ENCODE measurements at regions not wholly inside any gene's neighbourhood (a gene's known extent, or its start where the extent isn't known, plus 50 kb on each side); places are given as distances from the start of the nearest gene placed in this dataset.
"Not testable (repeated sequence)": the region's sequence is repeated elsewhere in the genome, so short reads cannot be mapped to it uniquely, and the experiment has no call there.

DNA sequence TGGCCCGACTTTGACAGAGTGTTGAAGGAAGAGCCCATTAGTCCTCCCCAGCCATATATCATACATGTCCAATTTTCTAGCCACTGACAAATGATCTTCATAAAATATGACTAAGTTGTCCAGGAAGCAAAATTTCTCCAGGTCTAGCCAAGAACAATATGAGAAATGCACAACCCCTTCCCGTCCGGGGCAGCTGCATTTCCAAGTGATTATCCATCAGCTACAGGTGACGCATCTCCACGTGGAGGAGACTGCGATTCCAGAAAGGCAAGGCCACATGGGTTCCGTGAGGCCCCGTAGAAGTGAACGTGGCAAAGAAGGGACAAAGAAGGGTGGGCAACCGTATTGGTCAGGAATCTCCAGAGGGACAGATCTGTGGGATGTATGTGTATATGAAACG is 118.6 kb downstream of the ATP6V0E2 start:
- TF ChIP-seq, protein P1, sequence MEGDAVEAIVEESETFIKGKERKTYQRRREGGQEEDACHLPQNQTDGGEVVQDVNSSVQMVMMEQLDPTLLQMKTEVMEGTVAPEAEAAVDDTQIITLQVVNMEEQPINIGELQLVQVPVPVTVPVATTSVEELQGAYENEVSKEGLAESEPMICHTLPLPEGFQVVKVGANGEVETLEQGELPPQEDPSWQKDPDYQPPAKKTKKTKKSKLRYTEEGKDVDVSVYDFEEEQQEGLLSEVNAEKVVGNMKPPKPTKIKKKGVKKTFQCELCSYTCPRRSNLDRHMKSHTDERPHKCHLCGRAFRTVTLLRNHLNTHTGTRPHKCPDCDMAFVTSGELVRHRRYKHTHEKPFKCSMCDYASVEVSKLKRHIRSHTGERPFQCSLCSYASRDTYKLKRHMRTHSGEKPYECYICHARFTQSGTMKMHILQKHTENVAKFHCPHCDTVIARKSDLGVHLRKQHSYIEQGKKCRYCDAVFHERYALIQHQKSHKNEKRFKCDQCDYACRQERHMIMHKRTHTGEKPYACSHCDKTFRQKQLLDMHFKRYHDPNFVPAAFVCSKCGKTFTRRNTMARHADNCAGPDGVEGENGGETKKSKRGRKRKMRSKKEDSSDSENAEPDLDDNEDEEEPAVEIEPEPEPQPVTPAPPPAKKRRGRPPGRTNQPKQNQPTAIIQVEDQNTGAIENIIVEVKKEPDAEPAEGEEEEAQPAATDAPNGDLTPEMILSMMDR (IDR thresholded peaks at IDR 0.05): not testable (repeated sequence)
- not testable (repeated sequence) for TF ChIP-seq POLR2A, EP300 (IDR thresholded peaks at IDR 0.05)
